GM19043 (cell line): ENCODE measurements at regions not wholly inside any gene's neighbourhood (a gene's known extent, or its start where the extent isn't known, plus 50 kb on each side); places are given as distances from the start of the nearest gene placed in this dataset.
A peak's percentile ranks its signal among the peaks of the same experiment; 100 is the strongest.
"Not testable (repeated sequence)": the region's sequence is repeated elsewhere in the genome, so short reads cannot be mapped to it uniquely, and the experiment has no call there.

Source experiments
- ATAC-seq: cut with Tn5 transposase; IDR thresholded peaks from one replicate; pipeline ENCODE4 v1.9.1; 2021; ENCODE audit warnings: low read depth; ENCODE audit not compliant: unreplicated experiment

DNA sequence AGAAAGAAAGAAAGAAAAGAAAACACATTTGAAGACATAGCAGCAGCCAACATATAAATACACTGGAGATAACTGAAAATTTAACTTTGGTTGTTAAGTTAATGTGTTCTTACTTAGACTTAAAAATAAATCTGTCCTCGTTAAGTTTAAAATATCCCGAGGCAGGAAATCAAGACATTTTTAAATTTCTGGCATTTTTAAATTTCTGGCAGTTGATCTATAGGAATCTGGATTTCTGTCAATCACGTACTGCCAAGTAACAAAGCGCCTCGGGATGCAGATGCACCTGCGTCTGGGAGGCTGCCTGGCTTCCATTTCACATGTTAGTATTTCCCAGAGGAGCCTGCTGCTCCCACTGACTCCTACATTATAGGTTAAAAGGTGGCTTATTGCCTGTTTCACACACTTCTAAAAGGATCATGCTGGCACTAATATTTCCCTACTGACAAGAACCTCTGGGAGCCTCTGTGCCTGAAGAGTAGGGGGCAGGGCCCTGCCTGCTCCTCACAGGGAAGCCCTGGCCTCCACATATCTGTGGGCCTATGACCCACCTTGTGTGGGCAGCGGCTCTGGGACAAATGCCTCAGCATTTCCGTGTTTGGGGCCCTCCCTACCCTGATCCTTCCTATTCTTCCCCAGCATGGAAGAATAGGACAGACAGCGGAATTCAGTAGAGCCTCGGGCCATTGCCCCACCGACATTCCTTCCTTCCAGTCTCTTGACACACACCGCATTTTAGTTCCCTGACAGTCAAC lies 62.8 kb upstream of the ATP12A start:
- no peak for ATAC-seq

DNA sequence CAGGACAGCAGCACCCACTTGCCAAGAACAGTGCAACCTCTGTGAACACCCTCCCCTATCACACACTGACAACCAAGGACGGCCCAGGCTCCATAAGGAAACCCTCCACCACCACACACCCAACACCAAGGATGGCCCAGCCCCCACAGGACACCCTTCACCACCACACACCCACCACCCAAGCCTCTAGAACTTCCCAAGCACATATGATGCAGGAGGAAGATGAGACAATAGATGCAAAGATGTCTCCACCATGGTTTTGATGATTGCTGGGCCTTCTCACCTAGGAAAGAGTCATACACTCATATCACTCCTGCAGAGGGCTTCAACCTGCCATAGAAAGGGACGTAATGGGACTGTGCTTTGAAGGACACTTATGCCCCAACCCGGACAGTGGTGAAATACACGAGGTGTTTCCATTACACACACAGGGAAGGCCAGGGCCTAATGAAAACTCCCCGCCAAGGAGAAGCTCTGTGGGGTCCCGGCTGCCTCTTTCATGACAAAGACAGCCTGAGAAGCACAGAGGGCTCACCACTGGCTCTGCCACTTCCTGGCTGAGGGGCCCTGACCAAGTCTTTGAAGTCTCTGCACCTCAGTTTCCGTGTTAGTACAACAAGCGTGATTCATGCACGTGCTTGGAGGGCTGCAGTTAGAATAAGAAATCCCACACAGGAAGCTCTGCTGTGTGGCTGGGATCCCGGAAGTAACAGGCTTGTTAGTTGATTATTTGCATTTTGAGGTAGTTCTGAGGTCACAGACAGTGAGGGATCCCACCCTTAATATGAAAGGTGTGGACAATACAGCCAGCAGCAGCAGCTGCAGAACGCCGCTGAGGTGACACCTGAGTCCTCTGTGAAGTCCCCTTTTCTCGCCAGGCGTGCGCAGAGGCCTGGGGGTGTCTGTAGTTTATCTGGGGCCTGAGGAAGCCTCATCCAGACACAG lies 61.9 kb upstream of the ATP12A start:
- ATAC-seq = peak; percentile 83

DNA sequence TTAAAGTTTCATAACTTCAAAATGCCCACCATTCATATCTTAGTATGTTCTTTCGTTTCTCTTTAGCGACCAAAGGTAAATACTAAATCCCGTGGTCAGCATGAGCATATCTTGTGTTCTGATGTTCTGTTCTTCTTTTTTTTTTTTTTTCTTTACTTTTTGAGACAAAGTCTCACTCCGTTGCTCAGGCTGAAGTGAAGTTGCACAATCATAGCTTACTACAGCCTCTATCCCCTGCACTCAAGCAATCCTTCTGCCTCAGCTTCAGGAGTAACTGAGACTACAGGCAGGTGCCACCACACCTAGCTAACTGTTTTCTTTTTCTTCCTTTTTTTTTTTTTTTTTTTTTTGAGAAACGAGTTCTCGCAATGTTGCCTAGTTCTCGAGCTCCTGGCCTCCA lies 60.9 kb upstream of the ATP12A start:
- no peak for ATAC-seq

DNA sequence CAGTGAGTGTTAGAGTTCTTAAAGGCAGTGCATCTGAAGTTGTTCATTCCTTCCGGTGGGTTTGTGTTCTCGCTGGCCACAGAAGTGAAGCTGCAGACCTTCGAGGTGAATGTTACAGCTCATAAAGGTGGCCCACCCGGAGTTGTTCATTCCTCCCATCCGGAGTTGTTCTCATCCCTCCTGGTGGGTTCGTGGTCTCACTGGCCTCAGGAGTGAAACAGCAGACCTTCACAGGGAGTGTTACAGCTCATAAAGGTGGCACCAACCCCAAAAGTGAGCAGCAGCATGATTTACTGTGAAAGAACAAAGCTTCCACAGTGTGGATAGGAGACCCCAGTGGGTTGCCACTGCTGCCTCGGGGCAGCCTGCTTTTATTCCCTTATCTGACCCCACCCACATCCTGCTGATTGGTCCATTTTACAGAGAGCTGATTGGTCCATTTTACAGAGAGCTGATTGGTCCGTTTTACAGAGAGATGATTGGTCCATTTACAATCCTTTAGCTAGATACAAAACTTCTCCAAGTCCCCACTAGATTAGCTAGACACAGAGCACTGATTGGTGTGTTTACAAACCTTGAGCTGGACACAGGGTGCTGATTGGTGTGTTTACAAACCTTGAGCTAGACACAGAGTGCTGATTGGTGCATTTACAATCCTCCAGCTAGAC lies 57.6 kb upstream of the ATP12A start:
- ATAC-seq = not testable (repeated sequence)

DNA sequence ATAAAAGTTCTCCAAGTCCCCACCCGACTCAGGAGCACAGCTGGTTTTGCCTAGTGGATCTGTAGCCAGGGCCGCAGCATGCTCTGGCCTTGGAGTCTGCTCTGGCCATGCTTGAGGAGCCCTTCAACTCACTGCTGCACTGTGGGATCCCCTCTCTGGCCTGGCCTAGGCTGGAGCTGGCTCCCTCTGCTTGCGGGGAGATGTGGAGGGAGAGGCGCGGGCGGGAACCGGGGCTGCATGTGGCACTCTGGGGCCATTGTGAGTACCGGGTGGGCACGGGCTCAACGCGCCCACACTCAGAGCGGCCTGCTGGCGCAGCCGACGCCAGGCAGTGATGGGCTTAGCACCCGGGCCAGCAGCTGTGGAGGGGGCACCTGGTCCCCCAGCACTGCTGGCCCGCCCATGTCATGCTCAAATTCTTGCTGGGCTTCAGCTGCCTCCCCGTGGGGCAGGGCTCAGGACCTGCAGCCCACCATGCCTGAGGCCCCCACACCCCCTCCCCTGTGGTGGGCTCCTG lies 57.0 kb upstream of the ATP12A start:
- ATAC-seq = no peak

DNA sequence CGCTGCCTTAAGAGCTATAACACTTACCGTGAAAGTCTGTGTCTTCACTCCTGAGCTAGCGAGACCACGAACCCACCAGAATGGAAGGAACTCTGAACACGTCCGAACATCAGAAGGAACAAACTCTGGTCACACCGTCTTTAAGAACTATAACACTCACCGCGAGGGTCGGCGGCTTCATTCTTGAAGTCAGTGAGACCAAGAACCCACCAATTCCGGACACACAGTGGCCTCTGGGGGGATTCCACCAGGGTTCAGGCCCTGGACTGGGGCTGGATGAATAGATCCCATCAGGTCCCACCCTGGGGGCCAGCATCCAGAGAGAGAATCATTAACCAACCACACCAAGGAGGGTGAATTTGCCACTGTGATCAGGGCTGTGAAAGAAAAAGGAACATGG lies 55.8 kb upstream of the ATP12A start:
- ATAC-seq = no peak

DNA sequence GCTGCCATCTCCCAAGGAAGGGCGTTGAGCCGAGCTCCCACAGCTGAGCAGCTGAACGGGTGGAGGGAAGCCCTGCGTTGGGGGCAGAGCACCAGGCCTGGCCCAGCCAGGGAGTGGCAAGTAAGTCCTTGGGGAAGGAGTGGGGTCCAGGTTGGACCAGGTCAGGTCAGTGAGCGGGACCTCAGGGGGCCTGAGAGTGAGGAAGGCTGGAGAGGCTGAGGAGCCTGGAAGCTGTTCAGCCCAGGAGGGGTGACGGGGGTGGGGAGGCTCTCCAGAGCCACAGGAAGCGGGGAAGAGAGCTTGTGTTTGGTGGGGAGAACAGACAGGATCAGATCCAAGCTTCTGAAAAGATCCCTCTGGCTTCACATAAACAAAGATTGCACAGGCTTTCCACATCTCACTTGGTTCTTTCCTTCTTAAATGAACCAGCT lies 55.4 kb upstream of the ATP12A start:
- no peak for ATAC-seq

DNA sequence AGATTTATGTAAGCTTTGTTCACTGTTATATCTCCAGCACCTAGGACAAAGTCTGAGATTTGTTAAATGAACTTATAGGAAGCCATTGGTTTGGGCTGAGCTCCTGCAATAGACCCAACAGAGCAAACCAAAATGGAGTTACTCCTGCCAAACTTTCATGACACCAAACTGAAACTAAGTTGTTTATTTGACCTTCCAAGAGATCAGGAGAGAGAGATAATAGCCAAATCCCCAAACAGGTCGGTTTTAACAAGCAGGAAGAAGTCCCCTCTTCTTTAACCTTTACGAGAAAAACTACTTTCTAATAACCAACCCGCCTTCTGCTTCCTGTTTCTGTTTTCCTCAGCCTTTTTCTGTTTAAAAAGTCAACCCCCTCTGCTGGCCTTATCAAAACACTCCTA lies 54.9 kb upstream of the ATP12A start:
- ATAC-seq = no peak

DNA sequence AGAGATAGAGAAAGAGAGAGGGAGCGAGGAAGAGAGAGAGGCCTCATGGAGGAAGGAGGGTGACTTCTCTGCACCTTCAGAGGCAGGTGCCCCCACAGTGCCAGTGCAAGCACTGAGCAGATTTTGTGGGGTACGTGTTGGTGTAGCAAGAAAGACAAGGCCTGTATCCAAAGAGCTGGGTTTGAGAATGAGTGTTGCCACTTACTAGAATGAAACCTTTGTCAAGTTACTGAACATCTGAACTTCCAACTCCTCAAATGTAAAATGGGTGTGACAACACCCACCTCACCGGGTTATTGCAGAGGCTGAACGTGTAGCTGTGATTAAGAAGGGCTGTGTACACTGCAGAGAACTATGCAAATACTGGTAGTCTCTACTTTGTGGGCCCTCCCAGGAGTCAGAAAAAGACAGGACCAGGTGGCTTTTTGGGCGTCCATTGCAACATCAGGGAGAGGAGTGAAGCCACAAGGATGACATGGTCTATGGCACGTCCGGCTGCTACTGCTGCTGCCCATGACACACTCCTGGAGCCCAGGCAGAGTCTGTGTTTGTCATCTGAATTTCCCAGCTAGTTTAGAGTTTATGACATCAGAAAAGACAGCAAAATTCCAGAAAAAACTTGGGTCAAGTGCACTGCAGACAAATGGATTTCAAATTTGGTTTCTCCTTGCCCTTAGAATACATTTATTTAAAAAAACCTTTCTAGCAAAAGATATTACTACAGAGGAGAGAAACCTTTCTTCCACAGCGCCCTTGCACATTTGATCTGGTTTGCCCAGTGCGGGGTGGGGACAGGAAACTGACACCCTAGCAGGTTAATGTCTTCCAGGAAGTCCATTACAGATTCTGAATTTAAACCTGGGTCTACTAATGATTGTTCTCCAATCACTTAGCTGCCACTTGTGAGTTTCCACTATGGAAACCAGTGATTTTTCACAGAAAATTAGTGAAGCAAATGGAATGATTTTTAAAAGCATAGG lies 54.0 kb upstream of the ATP12A start:
- ATAC-seq = no peak

DNA sequence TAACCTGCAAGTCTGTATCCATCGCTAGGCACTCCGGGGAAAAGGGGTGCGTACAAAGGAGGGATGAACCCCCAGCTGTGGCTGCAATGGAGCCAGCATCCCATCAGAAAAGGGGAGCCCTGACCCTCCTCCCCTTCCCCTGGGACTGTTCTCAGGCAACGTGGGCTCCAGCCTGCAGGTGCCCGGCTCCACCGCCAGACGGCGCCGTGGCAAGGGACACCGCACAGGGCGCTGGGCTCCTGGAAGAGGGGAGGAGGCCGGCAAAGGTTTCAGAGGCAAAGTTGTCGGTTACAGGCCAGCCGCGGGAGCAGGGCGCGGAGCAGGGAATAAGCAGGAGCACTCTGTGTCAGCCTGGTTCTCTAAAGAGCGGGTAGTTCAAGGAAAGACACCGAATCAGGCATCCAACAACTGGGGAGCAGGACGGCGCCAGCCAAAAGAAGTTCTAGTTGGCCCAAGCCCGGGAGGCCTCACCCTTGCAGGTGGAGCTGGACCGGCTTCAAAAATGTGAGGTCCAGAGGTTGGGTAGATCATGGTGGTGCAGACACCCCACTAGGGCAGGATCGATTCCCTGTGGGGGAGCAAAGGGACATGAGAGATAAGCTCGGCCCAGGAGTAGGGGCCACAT lies 53.0 kb upstream of the ATP12A start:
- ATAC-seq = no peak

DNA sequence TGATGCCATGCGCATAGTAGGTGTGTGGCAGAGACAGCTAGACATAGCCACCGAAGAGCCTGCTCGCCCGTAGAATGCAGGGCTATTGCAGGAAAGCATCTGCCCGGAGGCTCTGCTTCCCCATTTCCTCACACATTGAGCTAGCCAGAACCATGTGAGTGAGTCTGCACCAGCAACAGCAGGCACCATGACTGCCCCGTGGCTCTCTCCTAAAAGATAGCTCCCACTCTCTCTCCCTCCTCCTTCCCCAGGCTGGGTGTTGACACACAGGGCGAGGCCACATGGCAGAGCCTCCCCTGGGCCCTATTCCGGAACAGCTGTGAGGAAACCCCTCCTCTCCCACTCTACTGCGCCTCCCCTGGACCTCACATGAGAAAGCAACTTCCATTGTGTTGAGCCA lies 52.3 kb upstream of the ATP12A start:
- ATAC-seq = no peak

DNA sequence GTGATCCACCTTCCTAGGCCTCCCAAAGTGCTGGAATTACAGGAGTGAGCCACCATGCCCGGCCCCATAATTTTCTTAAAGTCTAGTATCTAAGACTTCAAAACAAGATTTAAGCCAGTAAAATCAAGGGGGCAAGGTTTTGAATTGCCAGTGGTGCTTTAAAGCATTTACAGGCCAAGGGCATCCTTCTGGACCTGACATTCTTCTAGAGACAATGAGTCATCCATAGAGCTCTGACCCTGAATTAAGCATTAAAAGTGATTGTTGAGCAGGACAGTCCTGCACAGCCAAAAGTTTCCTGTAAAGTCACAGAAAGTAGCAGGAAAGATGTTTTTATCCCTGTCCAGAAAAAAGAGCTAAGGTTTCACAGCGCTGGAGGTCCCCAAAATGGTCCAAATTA lies 50.9 kb upstream of the ATP12A start:
- no peak for ATAC-seq

DNA sequence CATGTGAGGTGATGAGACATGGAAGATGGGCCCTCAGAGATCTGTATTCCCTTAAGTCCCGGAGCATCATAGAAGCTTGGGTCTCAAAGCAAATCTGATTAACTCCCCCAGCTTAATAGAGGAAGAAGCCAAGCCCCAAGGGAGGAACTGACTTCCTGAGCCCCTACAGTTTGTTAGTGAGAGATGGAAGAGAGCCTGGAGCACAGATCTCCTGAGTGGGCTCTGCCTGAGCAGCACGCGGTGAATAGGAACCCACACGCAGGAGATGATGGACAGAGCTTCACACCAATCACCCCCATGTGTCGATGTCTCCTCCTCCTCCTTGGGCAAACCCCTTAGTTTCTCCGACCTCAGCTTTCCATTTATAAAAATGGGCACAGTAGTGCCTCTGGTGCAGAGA lies 50.1 kb upstream of the ATP12A start:
- ATAC-seq = no peak
